NCI-H69 (cell line): ENCODE measurements at regions not wholly inside any gene's neighbourhood (a gene's known extent, or its start where the extent isn't known, plus 50 kb on each side); places are given as distances from the start of the nearest gene placed in this dataset.
"Not testable (repeated sequence)": the region's sequence is repeated elsewhere in the genome, so short reads cannot be mapped to it uniquely, and the experiment has no call there.

Experiments
- DNase-seq: peaks from one replicate; lab custom pipeline; 2025; lab: John Stamatoyannopoulos, UW

DNA sequence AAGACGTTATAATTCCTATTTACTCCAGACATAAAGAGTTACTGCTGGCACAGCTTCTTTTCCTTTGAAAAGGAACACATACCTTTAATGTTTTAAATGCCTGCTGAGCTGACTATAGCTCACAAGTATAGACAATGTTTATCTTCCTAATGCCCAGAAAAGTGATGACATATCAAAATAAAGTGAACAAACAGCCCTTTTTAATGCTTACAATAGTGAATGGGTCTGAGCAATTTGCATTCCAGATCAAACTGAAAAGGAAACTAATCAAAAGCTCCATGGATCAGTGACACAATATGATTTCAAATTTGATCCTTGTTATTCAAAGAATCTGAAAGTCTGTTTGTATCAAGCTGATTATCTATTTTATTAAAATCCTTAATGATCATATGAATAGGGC lies 233.6 kb upstream of the SEMA3E start:
- DNase-seq, result peak; percentile 82

DNA sequence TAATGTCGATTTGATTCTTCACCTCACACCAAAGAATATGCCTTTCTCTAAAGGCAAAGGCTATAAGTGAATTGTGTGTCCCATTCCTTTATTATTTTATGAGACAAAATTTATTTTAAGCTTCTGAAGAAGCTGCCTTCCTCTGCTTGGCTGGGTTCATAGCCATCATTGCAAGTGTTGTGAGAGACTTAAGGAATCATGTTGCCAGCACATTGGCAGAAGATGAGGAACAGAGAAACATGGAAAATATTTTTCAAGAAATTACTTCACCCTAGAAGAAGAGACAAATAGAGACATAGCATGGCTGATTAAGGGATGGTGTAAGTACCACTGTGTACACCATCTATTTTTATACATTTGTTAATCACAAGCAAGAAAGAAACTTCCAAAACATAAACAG lies 230.1 kb upstream of the SEMA3E start:
- no peak for DNase-seq

DNA sequence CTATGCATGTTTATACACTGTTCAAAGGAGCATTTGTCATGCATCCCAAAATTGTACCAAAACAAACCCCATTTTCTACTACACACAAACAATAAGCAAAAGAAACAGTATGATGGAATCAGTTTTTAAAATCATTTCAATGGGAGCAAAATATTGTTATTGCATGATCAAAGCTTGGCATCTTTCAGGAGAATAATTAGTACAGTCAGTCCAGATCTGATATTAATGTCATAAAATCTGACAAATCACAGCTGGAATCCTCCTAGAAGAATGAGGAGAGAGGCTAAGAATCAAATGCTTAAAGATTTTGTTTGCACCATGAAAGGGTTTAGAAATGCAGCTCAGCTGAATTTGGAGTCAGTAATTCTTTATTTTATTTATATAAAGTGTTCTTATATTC lies 229.7 kb upstream of the SEMA3E start:
- DNase-seq, result no peak

- peak; percentile 86 for DNase-seq
These were observed 227.7 kb upstream of the SEMA3E start for GRCh38 chr7:83876593-83876992.

DNA sequence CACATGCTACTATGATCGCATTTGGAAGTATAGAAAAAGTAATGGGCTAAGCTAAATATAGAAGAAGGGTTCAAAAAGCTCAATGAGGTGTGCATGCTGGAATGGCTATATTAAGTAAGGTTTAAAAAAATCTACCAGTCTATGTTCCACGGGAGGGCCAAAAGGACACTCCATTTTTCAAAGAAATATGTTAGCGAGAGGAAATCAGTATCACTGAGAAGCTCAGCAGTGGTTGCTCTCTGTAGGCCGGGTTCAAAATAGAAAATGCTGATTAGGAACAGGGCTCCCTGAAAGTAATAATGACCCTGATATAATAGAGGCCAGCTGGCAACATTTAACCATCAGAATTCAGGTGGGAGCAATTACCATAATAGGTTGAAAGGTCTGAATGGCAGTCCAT lies 224.5 kb upstream of the SEMA3E start:
- peak; percentile 76 for DNase-seq

GRCh38 chr7:83872501-83872900 lies 223.6 kb upstream of the SEMA3E start:
- peak; percentile 94 for DNase-seq

- DNase-seq, result peak; percentile 13
These were observed 221.6 kb upstream of the SEMA3E start for GRCh38 chr7:83870515-83870914.

DNA sequence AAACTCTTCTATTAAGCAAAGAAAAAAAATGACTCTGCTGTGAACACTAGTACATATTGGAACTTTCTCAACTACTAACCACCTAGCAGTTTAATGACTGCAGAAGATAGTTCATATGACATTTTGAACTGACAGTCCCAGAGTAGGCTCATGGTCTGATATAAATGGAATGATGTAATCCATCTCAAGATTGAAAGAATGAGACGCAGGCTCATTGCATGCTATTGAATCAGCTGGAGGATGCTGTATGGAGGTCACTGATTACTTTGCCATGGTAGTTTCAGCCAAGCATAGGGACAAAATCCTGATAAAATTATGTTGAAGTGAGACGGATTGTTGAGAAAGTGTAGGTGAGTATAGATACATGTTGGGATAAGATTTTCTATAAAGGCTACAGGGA lies 217.6 kb upstream of the SEMA3E start:
- no peak for DNase-seq

DNA sequence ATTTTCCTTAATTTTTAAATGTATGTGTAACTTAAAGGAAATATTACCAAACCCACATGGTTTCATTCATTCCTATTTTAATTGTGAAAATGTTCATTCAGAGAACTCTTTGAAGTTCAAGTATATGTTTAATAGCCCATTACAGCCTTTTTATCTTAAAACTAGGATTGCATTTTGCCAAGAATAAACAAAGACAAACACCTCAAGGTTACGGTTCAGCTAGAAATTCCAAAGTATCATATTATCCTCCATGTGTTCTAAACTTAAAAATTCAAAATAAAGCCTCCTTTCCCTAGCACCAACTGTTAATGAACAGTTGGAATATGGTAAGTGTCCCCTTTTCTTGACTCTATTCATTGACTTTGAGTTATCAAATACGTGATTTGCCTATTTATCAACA lies 215.6 kb upstream of the SEMA3E start:
- DNase-seq, result no peak

DNA sequence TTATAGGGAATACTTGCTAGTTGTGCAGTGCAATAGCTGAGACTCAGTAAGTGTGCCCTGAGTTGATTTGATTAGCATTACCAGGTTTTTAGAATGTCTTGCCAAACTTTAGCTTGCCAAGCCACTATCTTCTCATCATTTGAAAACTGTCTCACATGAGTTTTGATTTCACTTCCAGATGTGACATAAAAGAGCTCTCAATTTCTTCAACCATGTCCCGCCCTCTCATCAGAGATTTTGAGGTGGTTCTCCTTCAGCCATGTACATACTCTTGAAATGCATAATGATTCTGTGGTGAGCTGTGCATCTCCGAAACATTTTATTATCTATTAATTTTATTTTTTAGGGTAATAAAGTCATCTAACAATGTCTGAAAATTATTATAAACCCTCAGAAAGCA lies 215.0 kb upstream of the SEMA3E start:
- no peak for DNase-seq

DNA sequence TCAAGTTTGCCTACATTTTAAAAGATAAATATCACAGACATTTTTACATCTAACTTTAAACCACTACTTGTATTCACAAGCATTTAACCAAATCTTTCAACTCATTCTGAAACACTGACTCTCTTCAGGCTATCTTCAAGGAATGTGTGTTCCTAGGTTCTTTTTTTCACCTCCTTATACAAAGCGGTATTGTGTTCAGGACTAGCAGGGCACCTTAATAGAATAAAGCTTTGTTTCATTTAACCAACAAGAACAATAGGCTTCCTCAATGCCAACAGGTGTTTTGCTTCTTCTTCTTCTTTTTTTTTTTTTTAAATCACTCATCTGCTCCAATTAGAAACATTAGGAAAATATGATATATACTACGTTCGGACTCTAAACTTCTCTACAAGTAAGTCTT lies 212.9 kb upstream of the SEMA3E start:
- DNase-seq, result no peak

DNA sequence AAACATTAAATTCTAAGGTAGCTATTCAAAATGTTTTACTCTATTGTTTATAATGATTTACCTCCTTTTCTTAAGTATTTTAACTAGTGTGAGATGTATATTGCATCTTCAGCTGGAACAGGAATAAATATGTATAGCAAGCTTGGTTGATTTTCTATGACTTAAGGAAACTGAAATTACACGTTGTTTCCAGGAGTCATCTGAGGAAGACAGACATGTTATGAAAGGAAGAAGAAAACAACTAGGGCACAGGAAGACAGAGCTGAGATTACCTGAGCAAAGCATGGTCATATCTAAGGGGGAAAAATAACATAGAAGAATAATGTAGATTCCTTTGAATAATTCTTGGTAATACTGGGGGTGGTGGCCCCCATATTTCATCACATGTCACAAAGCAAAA lies 210.9 kb upstream of the SEMA3E start:
- no peak for DNase-seq

DNA sequence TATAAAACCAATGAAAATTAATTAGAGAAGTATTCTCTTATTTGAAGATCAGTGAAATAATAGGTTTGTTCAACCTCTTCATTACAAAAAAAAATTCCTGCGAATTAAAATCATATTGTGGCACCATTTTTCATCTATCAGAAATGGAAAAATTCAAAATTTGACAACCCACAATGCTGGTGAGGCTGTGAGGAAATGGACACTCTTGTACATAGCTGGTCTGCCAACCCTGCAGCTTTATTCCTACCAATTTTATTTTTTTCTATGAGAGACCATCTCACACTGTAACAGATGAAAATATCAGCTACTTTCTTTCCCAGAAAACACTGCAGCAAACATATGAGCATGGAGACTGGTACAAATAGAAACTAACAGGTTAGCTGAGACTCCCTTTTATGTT lies 208.8 kb upstream of the SEMA3E start:
- no peak for DNase-seq

GRCh38 chr7:83856094-83856493 lies 207.2 kb upstream of the SEMA3E start:
- no peak for DNase-seq

DNA sequence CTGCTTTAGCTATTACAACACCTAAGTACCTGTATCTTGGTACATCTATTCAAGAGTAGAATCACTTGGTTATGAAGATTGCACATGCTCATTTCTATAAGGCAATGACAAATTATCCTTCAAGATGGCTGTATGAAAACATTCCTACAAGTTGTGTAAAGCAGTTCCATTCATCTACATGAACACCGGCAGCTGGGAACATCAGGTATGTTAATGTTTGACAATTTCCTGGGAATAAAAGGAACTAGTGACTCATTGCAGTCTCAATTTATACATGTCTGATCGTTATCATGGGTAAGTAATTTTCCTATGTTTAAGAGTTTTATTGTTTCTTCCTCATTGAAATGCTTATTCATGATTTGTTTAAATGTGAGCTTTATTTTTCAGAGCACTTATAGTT lies 203.2 kb upstream of the SEMA3E start:
- peak; percentile 18 for DNase-seq

DNA sequence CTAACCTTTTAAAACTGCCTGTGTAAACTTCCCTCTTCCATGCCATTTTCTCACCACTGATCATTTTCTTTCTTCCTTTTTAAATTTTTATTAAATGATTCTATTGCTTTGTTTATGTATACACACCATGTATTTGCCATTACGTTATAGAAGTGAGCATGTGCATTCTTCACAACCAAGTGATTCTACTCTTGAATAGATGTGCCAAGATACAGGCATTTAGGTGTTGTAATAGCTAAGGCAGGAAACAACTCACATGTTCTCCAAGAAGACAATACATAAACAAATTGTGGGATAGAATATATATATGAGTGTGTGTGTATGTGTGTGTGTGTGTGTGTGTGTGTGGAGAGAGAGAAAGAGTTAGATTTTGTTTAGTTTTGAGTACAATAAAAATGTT lies 202.6 kb upstream of the SEMA3E start:
- DNase-seq, result no peak

DNA sequence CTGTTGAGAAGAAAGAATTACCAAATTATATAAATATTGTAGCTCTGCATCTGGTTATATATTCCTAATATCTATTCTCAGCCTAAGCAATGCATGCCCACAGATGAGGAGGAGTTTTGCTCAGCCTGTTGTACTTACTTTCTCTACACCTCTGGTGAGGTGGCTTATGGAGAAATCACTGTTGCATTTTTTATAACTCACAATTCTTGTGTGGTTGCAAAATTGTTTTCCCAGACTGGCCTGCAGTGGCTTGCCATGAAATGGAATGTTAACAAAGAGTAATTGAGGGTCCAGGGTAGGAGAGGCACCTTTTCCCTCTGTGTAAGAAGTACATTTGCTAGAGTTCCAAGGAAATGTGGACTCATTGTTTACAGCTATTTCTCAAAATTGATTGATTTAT lies 202.0 kb upstream of the SEMA3E start:
- DNase-seq, result no peak

- no peak for DNase-seq
These were observed 201.2 kb upstream of the SEMA3E start for GRCh38 chr7:83850125-83850524.

DNA sequence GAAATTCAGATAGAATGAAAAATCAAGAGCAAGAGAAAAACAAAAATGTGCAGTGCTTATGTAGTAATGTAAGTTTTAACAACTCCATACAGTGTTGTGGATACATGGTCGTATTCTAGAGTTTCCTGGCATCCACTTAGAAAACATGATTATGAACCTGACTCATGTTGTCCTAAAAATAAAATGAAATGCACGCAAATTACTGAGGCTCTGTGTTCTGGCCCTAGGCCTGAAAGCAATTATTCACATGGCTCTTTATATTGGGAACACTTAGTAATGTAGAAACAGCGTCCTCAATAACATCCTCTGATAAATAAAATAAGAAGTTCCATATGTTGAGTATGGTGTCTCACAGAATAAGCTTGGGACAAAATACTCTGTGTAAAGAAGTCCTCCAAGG lies 200.2 kb upstream of the SEMA3E start:
- DNase-seq, result no peak

- no peak for DNase-seq
These were observed 194.0 kb upstream of the SEMA3E start for GRCh38 chr7:83842894-83843293.

DNA sequence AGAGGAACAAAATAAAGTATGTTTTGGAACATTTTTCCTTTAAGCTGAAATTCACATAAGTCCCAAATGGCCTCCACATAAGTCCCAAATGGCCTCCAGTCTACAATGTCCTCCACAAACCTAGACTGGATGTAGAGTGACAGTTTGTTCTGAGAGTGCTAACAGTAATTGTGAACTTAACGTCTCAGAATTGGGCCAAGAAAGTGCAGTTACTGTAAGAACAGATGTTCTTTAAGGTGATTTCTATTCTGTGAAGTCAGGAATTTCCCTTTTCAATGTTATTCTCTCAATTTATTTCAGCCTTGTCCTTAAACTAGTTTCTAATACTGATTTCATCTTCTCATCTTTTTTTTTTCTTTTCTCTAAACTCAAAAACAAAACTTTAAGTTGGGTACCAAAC lies 188.7 kb upstream of the SEMA3E start:
- no peak for DNase-seq

GRCh38 chr7:83836028-83836427 lies 187.1 kb upstream of the SEMA3E start:
- peak; percentile 82 for DNase-seq

DNA sequence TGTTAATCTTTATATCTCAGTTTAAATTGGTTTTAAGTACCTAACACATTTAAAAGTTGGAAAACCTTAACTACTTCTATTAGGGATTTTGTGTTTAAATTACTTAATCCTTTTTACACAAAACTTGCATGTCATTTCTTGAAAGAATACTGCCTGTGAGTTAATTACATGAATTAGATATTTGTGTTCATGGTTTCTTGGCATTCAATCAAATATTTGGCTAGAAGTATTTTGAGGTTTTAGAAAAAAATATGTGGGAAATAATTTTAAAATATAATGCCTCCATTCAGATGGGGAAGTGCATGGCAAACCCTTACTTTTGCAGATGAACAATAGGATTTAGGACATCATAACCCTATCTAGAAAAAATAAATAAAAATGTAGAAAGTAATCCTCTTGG lies 186.5 kb upstream of the SEMA3E start:
- peak; percentile 48 for DNase-seq

DNA sequence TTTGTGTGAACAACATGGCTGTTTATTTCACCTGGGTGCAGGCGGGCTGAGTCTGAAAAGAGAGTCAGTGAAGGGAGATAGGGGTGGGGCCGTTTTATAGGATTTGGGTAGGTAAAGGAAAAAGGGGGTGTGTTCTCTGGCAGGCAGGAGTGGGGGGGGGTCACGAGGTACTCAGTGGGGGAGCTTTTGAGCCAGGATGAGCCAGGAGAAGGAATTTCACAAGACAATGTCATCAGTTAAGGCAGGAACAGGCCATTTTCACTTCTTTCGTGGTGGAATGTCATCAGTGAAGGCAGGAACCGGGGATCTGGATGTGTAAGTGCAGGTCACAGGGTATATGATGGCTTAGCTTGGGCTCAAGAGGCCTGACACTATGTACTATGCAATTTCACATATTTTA lies 184.8 kb upstream of the SEMA3E start:
- DNase-seq, result not testable (repeated sequence)

GRCh38 chr7:83832009-83832408 lies 183.1 kb upstream of the SEMA3E start:
- peak; percentile 48 for DNase-seq
